ENCODE measurements at regions not wholly inside any gene's neighbourhood (a gene's known extent, or its start where the extent isn't known, plus 50 kb on each side); places are given as distances from the start of the nearest gene placed in this dataset.

- TF ChIP-seq CTCF (IDR thresholded peaks at IDR 0.05) (no peak), EP300 (IDR thresholded peaks at IDR 0.05) (no peak), POLR2A (IDR thresholded peaks at IDR 0.05) (no peak), POLR2AphosphoS5 (IDR thresholded peaks at IDR 0.05) (no peak)
These were observed 165.9 kb upstream of the ELL2 start for GRCh38 chr5:96127538-96127937.

All from sigmoid colon (tissue), 4 donors.